GM10248 (cell line): ENCODE measurements at regions not wholly inside any gene's neighbourhood (a gene's known extent, or its start where the extent isn't known, plus 50 kb on each side); places are given as distances from the start of the nearest gene placed in this dataset.

ENCODE experiments used
- CTCF ChIA-PET: fragments of 300-600 bp; sonication (Branson Sonifier 250); formaldehyde crosslinking; extraction: SDS; loops from one replicate; lab custom pipeline; 2021; ENCODE audit warnings: antibody characterized with exemption; lab: Yijun Ruan, JAX
- POLR2A ChIA-PET: fragments of 350-650 bp; sonication (Branson Sonifier 250); formaldehyde crosslinking; extraction: SDS; loops from one replicate; lab custom pipeline; 2020; ENCODE audit warnings: antibody characterized with exemption; lab: Yijun Ruan, JAX
- DNase-seq: peaks from one replicate; pipeline ENCODE4 v3.0.0; 2012; ENCODE audit errors: extremely low spot score
- CTCF ChIP-seq: IDR thresholded peaks from 2 replicates; pipeline ENCODE4 v1.5.1; 2012; ENCODE audit warnings: mild to moderate bottlenecking, low read depth; ENCODE audit errors: extremely low read depth, missing control alignments, control extremely low read depth

DNA sequence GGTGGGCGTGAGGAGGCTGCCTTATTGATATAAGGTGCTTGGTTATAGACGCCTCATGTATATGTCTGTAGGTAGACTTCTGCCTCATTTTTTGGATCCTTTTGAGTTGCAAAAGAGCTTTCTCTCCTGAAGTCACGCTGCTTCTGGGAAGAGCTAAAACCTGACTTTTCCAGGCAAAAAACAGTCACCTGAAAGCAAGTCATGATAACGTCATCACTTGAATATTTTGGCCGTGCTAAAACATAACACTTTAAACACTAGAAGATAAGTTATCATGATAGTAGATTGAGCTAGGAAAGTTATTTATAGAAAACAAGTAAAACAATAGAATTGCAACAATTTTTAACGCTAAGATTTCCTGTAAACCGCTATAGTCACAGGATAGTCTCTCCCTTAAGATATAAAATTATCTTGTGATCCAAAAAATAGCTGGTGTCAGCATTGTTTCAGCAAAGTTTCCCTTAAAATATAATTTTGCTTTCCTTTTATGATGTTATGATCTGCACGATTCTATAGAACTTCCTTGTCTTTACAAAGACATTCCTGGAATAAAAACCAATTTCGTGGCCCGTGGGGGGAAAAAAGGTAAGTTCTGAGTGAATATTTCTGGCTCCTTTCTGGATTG lies 69.0 kb upstream of the AKAP12 start:
- no peak for TF ChIP-seq CTCF
- ChIA-PET CTCF (interaction anchor here (1.0 kb wide), 1 partner anchor 10 kb away, joined by 3 read pairs; no protein-coding TSS in a partner anchor), POLR2A (no interaction called here)
- no peak for DNase-seq

DNA sequence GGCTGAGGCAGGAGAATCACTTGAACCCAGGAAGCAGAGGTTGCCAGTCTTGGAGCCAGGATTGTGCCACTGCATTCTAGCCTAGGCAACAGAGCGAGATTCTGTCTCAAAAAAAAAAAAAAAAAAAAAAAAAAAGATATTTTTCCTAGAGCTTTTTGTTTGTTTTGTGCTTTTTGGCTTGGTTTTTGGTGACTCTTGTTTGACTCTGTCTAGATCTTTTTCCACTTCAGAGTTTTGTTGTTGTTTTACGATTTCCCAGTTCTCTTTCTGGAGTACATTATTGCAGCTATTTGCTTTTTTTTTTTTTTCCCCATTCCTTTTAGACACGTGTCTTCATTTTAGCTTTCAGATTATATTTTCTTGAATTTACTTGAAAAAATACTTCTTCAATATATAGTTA lies 67.0 kb upstream of the AKAP12 start:
- no peak for DNase-seq
- TF ChIP-seq CTCF, result no peak
- ChIA-PET POLR2A (no interaction called here), CTCF (interaction anchor here (0.6 to 1.3 kb wide), 2 partner anchors 151 to 281 kb away, joined by 3 read pairs; no protein-coding TSS in a partner anchor)

- CTCF ChIA-PET, result no interaction called here
- DNase-seq, result no peak
- POLR2A ChIA-PET, result no interaction called here
- no peak for TF ChIP-seq CTCF
Measured at GRCh38 chr6:151175662-151176445, 63.9 kb upstream of the AKAP12 start.

DNA sequence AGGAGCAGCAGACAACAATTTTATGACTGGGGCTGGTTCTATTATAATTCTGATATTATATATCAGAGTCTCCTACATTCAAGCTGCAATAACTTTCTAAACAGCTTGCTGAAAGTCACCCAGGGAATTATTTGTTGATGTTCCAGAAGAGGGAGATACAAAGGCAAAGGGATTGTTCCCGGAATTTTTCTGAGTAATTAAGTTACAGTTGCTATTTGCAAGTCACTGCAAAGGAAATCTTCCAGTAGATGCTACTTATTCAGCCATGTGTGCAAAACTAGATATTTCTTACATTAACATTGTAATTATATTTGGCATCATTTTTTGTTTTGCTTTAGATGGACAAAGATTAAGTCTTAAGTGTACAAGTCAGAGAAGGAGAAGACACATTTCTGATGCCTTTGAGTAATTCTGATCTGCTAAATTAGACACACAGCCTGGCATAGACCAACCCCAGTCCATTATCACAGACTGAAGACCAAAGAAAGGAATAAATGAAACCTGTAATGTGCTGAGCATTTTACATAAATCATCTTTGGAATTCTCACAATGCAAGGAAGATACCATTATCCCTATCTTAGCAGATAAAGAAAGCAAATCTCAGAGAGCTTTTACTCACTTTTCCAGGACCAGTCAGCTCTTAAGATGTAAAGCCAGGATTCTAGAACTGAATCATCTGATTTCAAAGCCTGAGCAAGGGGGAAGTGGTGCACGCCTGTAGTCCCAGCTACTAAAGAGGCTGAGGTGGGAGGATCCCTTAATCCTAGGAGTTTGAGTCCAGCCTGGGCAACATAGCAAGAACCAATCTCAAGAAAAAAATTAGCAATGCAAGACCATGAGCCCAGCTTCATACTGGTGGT lies 62.6 kb upstream of the AKAP12 start:
- ChIA-PET CTCF (no interaction called here), POLR2A (no interaction called here)
- DNase-seq, result no peak
- no peak for TF ChIP-seq CTCF

- TF ChIP-seq CTCF, result no peak
- ChIA-PET CTCF (interaction anchor here (1.2 kb wide), 1 partner anchor 71 kb away, joined by 3 read pairs; no protein-coding TSS in a partner anchor), POLR2A (no interaction called here)
- DNase-seq, result no peak
Measured at GRCh38 chr6:151178373-151178772, 61.4 kb upstream of the AKAP12 start.

GRCh38 chr6:151179321-151179720 lies 60.4 kb upstream of the AKAP12 start:
- ChIA-PET POLR2A (no interaction called here), CTCF (interaction anchor here (1.2 kb wide), 1 partner anchor 70 kb away, joined by 3 read pairs; no protein-coding TSS in a partner anchor)
- DNase-seq, result no peak
- no peak for TF ChIP-seq CTCF
